ENCODE measurements at regions not wholly inside any gene's neighbourhood (a gene's known extent, or its start where the extent isn't known, plus 50 kb on each side); places are given as distances from the start of the nearest gene placed in this dataset.

GRCh38 chr20:58131551-58132142 lies 96.8 kb downstream of the ANKRD60 start:
- no peaks in the 10 kb centered on the region for H3K36me3 ChIP-seq (ENCODE audit: control insufficient read depth in 2 of 2, extremely low read depth in 1 of 2, insufficient read depth in 2 of 2, low read length in 2 of 2)
- FAIRE-seq (peak; percentile 95), DNase-seq (ENCODE audit: low read depth, low spot score) (peak; percentile 64)
- peaks cover 30% of the 10 kb centered on the region for H3K27me3 ChIP-seq (ENCODE audit: control insufficient read depth, extremely low read depth, insufficient read depth, low read length)
- TF ChIP-seq CTCF (optimal IDR thresholded peaks at IDR 0.05 in 1 of 3, IDR thresholded peaks at IDR 0.05 in 1 of 3, conservative IDR thresholded peaks at IDR 0.05 in 1 of 3; ENCODE audit: extremely low read depth in 1 of 3, insufficient read depth in 2 of 3, low read length in 3 of 3) (no peak), EZH2 (IDR thresholded peaks at IDR 0.05; ENCODE audit: low read length) (no peak)
- H4K20me1 ChIP-seq (ENCODE audit: control insufficient read depth, extremely low read depth, insufficient read depth, low read length): no peaks in the 10 kb centered on the region
- H3K79me2 ChIP-seq (ENCODE audit: control insufficient read depth, insufficient read depth, low read length): no peaks in the 10 kb centered on the region
- H3K4me1 ChIP-seq (ENCODE audit: control insufficient read depth, extremely low read depth, insufficient read depth, low read length): peaks cover 47% of the 10 kb centered on the region
- H3K9me3 ChIP-seq (ENCODE audit: control insufficient read depth, low read depth, low read length): peaks cover 4% of the 10 kb centered on the region
- dilution Hi-C loops (cut with MboI; ENCODE audit: extremely low pct_ligation_motif_present, low sequenced_read_pairs): no loop called here
- peak overlapping the region in 2 of 3 experiments; percentile 19 to 24 for H3K4me3 ChIP-seq (ENCODE audit: control insufficient read depth in 2 of 3, extremely low read depth in 1 of 3, insufficient read depth in 2 of 3, low read depth in 1 of 3, low read length in 3 of 3)
- H3K9me1 ChIP-seq (ENCODE audit: control insufficient read depth, extremely low read depth, insufficient read depth, low read length): no peaks in the 10 kb centered on the region
- H2AFZ ChIP-seq (ENCODE audit: control insufficient read depth, low read length): no peak overlapping the region
- peak overlapping the region; percentile 45 for H3K27ac ChIP-seq (ENCODE audit: control insufficient read depth, insufficient read depth, low read length)
- peak overlapping the region; percentile 89 for H3K4me2 ChIP-seq (ENCODE audit: control insufficient read depth, extremely low read depth, insufficient read depth, low read depth, low read length)
- H3K9ac ChIP-seq (ENCODE audit: control insufficient read depth, extremely low read depth, insufficient read depth, low read length): peak overlapping the region; percentile 39

- Histone ChIP-seq H3K4me1 (ENCODE audit: control insufficient read depth, extremely low read depth, insufficient read depth, low read length) (peaks cover 47% of the 10 kb centered on the region), H3K9ac (ENCODE audit: control insufficient read depth, extremely low read depth, insufficient read depth, low read length) (peak overlapping the region; percentile 39), H3K4me3 (ENCODE audit: control insufficient read depth in 2 of 3, extremely low read depth in 1 of 3, insufficient read depth in 2 of 3, low read depth in 1 of 3, low read length in 3 of 3) (peak overlapping the region in 1 of 3 experiments; percentile 24), H3K27ac (ENCODE audit: control insufficient read depth, insufficient read depth, low read length) (peak overlapping the region; percentile 45), H3K36me3 (ENCODE audit: control insufficient read depth in 2 of 2, extremely low read depth in 1 of 2, insufficient read depth in 2 of 2, low read length in 2 of 2) (no peaks in the 10 kb centered on the region), H3K9me3 (ENCODE audit: control insufficient read depth, low read depth, low read length) (peaks cover 9% of the 10 kb centered on the region), H3K79me2 (ENCODE audit: control insufficient read depth, insufficient read depth, low read length) (no peaks in the 10 kb centered on the region), H4K20me1 (ENCODE audit: control insufficient read depth, extremely low read depth, insufficient read depth, low read length) (no peaks in the 10 kb centered on the region), H2AFZ (ENCODE audit: control insufficient read depth, low read length) (no peak overlapping the region), H3K4me2 (ENCODE audit: control insufficient read depth, extremely low read depth, insufficient read depth, low read depth, low read length) (peak overlapping the region; percentile 89), H3K27me3 (ENCODE audit: control insufficient read depth, extremely low read depth, insufficient read depth, low read length) (peaks cover 31% of the 10 kb centered on the region), H3K9me1 (ENCODE audit: control insufficient read depth, extremely low read depth, insufficient read depth, low read length) (no peaks in the 10 kb centered on the region)
- FAIRE-seq (no peak), DNase-seq (ENCODE audit: low read depth, low spot score) (no peak)
- TF ChIP-seq CTCF (optimal IDR thresholded peaks at IDR 0.05 in 1 of 3, IDR thresholded peaks at IDR 0.05 in 1 of 3, conservative IDR thresholded peaks at IDR 0.05 in 1 of 3; ENCODE audit: extremely low read depth in 1 of 3, insufficient read depth in 2 of 3, low read length in 3 of 3): no peak
- TF ChIP-seq EZH2 (IDR thresholded peaks at IDR 0.05; ENCODE audit: low read length): no peak
- dilution Hi-C loops (cut with MboI; ENCODE audit: extremely low pct_ligation_motif_present, low sequenced_read_pairs): no loop called here
Observed at GRCh38 chr20:58131151-58131550, 97.3 kb downstream of the ANKRD60 start.
